Suppressor macrophage treated with lipopolysaccharide for 1 hour (primary cell): ENCODE measurements at regions not wholly inside any gene's neighbourhood (a gene's known extent, or its start where the extent isn't known, plus 50 kb on each side); places are given as distances from the start of the nearest gene placed in this dataset.
"Not testable (repeated sequence)": the region's sequence is repeated elsewhere in the genome, so short reads cannot be mapped to it uniquely, and the experiment has no call there.

Experiments used
- DNase-seq, 3 donors: peaks; one replicate each; pipeline ENCODE4 v3.0.0-alpha.2; 2020 to 2022

DNA sequence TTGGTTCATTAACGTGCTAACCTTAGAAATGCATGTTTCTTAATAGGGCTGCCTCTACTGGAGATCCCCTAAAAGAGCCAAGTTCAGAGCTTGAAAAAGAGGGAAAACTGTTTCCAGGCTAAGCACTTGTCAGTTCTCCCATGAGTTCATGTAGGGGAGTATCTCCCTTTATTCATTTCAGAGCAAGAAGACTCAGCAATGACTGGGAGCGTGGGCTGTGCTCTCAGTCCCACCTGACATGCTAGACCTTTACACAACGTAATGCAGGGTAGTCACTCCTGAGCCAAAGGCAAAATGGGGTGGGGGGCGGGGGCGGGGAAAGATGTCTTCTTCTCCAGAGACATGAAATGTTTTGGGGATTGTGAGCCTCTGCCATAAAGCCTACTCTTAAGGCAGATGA lies 420.1 kb upstream of the MCTP2 start:
- no peak for DNase-seq

DNA sequence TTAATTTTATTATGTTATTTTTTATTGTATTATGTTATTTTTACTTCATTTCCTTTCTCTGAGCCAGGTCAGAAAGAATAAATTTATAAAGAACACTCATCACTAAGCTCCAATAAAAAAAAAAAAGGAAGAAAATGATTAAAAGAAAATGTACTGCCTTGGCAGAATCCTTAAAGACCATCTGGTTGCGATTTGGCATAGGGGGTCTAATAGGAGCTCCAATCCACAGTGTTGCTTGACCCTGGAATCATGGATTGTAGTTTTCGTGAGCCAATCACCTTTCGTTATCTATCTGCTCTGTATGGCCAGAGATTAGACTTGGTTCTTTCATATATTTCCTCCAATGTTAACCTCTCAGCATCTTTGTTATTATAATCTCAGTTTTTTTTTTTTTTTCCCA lies 421.8 kb upstream of the MCTP2 start:
- no peak for DNase-seq

DNA sequence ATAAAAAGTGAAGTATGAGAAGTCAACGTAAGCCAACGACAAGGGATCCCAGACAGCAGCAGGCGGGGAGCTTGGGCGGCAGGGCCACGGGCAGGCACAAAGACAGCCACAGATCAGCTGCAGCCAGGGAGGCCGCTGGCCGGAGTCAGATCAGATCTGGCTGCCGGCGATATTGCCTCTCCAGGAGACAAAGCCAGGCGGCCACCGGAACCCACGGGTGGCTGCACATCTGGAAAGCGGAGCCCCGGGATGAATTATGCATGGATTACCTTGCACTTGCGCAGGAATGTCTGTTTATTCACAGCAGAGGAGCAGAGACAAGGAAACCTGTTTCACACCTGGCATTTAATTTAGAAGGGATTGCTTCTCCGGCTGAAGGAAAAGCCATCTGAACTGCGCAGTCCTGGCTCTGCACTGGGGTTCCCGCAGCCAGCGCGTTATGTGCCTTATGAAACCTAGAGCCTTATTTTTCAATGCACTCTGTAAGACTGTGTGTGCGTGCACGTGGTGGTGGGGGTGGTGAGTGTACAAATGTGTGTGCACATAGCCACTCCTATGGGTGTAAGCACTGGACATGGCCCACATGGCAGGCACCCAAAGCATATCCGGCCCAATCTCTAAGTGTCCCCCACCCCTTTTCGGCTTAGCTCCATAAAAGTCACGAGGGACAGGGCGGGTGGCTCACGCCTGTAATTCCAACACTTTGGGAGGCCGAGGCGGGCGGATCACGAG lies 427.8 kb upstream of the MCTP2 start:
- DNase-seq = no peak

DNA sequence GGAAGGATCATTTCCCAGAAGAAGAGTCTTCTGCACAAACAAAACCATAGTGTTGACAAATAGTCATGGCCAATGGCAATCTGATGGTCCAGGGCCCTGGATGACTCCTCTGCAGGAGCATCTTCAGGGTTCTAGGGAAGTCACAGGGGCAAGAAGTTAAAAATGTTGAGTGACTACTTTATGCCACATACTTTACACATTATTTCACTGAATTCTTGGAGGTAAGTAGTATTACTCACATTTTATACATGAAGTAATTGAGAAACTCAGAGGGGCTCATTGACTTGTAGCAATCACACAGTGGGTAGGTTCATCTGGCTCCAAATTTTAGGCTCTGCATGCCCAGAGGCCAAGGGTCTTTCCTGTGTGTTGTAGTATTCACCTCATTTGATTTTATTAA lies 430.2 kb upstream of the MCTP2 start:
- no peak for DNase-seq

DNA sequence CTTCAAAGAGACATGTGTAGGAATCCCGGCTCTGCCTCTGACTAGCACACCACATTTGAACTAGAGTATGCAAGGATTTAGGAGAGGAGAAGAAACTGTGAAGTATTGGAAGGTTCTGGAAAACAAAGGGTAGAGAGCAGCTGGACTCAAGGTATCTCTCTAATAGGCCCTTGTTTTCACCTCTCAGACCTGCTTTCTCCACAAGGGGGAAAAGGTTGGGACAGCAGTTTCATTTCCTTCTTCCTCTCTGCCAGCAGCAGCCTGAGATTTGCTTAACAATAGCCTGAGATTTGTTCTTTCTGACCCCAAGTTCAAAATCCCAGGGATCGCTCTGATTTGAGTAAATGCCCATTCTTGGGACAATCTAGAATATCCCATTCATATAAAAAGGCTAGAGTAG lies 430.6 kb upstream of the MCTP2 start:
- DNase-seq = peak in 2 of 3 donors; percentile 1 to 4

DNA sequence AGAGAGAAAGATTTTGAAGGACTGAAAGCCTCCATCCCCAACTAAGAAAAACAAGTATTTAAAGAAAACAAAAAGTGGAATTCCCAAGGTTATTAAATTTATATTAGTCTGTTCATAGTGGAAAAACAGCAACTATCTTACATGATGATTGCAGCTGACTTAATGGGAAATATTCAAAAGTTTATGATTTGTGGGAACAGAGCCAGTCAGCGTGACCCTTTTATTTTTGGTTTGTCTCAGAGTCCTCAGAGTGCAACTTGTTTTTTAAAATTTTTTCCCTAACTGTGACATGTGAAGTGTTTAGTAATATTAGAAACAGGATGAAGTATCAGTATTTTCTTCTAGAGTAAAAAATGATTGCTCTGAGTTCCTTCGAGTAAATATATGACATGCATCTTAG lies 441.9 kb upstream of the MCTP2 start:
- DNase-seq = no peak

DNA sequence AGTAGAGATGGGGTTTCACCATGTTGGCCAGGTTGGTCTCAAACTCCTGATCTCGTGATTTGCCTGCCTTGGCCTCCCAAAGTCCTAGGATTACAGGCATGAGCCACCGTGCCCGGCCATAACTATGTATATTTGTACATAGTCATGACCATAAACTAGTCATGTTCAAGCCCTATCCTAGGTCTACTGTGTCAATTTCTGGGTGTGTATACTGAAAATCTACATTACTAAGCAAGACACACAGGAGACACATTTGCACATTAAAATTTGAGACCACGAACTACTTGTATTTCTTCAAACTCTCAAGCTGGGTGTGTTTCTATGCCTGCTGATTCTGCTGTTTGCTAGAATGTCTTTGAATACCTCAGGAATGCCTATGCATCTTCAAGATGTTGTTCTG lies 451.3 kb upstream of the MCTP2 start:
- DNase-seq = no peak

DNA sequence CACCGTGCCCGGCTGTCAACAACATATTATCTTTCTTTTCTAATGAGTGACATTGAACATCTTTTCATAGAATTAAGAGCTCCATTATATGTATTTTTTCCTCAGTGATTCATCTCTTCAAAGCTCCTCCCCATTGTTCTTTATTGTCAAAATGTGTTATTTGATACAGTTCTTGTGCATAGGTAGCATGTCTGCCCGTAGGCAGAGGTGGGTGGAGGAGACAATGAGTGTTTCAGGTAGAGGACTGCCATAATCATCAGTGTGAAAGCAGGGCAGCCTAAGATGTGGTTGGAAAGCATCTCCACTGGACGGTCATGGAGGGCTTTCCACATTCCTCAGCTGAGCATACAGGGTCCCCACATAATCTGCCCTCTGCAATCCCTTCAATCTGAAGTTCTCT lies 452.0 kb upstream of the MCTP2 start:
- DNase-seq = no peak

DNA sequence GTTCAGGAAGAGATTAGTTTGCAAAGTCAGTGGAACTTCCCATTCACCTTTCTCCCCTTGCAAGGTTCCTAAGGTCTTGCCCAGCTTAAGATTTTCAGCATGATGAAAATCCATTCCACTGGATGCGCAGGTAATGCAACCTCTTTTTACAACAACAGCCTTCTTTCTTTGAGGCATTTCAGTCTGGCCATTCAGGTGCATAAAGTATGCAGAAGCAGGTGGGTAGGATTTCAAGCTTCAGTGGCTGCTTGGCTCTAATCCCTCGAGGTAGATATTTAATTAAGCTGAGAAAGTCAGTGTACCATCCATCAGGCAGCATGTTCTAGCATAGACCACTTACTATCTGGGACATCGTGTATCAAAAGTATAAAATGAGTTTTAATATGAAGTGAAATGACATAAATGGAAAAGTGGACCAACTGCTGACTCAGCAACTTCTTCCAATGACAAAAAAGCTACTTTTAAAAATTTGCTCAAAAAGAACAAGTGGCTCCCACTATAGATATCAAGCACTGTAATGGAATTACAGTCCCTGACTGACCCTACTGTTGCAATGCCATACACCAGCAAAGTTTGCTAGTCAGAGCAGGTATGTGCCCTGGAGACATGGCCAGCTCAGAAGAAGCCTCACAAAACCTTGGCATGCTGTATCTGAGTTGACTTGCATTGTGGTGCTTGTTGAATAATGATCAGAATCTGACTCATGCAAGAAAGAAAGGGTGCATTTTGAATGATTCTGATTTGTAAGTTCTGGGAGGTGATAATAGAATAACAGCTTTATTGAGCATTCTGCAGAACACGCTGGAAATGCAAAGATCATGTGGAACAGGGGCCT lies 459.9 kb upstream of the MCTP2 start:
- DNase-seq = no peak

DNA sequence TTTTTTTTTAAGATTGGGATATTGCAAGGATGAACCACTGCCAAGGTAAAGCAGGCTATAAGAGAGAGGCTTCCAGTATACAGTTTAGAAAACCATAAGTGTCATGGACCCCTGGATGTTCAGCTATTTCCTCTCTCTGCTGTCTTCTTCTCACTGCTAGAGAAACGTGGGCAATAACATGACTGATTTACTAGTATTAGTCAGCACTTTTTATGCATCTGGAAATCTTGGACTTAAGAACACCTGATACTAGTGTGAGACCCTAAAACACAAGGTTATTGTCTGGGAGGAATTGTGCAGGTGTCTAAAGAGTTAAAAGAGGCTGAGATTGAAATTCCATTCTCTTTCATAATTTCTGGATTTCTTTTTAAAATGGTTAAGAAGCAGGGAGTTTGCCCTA lies 460.6 kb upstream of the MCTP2 start:
- DNase-seq = no peak

DNA sequence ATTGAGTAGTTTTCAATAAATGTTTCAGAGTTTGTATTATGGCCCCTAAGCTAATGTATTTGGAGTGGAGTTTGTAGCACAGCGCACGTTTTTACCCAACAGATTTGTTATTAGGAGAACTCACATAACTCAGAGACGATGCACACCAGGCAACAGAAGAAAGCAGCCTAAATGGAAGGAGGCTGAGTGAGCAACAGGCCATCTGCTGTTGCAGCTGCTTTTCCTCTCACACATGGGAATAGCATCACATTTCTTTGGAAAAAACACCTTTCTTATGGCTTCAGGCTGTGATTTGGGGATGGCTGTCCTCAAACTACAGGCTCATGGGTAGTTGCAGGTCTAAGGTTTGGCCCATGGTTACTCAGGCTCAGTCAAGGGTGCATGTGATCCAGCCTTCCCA lies 469.3 kb upstream of the MCTP2 start:
- no peak for DNase-seq

DNA sequence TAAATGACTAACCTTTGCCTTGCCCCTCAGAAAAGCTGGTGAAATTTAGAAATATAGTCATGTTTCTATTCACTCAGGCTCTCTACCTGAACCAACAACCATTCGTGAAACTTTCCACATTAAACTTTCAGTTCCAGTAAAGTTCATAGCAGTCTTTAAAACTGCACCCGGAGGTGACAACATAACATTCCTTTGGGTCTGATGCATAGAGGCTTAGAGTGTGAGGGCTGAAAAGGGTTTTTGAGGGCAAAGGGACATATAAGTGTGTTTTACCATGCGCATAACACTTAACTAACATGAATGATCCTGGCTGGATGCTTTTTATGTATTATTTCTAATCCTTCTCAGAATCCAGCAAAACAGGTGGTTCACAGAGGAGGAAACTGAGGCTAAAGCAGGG lies 471.7 kb upstream of the MCTP2 start:
- no peak for DNase-seq

DNA sequence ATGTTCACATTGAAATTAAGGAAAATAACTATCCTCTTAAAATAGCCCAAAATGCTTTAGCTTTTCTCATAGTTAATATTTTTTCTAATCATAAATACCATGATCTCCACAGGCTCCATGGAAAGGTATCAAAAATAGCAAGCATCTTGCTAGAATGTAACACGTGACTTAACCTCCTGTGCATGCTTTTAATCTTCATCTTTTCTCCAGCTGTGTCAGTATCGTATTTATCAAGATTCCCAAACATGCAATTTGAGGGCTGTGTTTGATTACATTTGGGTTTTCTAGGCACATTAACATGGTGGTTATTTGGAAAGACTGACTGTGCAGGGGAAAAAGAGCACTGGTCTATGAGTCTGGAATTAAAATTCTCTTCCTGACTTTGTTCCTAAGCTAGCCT lies 472.5 kb upstream of the MCTP2 start:
- DNase-seq = no peak

DNA sequence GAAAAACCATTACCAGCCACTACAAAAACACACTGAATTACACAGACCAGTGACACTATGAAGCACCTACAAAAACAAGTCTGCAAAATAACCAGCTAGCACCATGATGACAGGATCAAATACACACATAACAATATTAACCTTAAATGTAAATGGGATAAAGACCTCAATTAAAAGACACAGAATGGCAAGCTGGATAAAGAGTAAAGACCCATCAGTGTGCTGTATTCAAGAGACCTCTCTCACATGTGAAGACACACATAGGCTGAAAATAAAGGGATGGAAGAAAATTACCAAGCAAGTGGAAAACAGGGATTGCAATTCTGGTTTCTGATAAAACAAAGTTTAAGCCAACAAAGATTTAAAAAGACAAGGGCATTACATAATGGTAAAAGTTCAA lies 482.7 kb upstream of the MCTP2 start:
- no peak for DNase-seq

DNA sequence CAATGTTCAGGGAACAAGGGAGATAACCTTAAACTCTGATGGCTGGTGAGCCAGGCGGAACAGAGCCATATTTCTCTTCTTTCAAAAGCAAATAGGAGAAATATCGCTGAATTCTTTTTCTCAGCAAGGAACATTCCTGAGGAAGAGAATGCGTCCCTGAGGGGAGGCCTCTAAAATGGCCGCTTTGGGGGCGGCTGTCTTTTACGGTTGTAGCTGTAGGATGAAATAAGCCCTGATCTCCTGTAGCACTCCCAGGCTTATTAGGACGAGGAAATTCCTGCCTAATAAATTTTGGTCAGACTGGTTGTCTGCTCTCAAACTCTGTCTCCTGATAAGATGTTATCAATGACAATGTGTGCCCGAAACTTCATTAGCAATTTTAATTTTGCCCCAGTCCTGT lies 496.4 kb upstream of the MCTP2 start:
- not testable (repeated sequence) for DNase-seq

DNA sequence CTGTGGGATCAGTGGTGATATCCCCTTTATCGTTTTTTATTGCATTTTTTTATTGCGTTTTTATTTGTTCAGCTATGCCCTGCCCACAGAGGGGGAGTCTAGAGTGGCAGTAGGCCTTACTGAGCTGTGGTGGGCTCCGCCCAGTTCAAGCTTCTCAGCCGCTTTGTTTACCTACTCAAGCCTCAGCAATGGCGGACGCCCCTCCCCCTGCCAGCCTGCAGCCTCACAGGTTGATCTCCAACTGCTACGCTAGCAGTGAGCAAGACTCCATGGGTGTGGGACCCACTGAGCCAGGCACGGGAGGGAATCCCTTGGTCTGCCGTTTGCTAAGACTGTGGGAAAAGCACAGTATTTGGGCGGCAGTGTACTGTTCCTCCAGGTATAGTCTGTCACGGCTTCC lies 500.6 kb upstream of the MCTP2 start:
- no peak for DNase-seq

DNA sequence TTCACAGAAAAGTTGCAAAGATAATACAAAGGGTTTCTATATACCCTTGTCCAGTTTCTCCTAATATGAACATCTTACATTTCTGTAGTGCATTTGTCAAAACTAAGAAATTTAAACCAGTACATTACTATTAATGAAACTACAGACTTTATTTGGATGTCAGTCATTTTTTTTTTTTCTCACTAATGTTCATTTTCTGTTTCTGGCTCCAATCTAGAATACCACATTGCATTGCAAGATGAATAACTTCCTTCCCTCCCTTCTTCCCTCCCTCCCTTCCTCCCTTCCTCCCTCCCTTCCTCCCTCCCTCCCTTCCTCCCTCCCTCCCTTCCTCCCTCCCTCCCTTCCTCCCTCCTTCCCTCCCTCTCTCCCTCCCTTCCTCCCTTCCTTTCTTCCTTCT lies 509.2 kb upstream of the MCTP2 start:
- DNase-seq = no peak

DNA sequence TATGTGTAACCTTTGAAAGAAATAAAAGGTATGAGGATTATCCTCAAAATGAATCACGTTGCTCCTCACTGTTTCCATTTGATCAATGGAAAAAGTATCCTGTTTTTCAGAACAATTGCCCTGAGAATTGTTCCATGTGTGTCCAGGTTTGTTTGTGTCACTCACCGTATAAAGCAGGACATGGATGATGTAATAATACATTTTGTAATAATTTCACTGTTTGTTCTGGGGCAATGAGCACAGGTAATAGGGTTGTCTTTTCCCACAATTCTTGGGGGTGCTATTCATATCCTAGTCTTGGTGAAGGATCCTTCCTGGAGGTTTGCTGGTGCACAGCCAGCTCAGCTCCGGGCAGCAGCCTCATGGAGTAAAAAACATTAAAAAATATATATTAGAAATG lies 510.8 kb upstream of the MCTP2 start:
- no peak for DNase-seq

DNA sequence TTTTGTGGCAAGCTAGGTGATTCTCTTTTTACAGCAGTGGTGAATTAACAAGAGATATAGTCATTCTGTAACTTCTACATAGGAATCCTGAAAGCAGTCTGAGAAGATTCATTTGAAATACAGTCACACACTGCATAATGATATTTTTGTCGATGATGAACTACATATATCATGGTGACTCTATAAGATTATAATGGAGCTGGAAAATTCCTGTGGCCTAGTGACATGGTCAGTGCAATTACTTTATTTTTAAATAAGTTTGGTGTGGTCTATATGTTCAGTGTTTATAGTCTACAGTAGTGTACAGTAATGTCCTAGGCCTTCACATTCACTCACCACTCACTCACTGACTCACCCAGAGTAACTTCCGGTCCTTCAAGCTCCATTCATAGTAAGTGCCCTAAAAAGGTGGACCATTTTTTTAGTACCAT lies 511.4 kb upstream of the MCTP2 start:
- DNase-seq = no peak

DNA sequence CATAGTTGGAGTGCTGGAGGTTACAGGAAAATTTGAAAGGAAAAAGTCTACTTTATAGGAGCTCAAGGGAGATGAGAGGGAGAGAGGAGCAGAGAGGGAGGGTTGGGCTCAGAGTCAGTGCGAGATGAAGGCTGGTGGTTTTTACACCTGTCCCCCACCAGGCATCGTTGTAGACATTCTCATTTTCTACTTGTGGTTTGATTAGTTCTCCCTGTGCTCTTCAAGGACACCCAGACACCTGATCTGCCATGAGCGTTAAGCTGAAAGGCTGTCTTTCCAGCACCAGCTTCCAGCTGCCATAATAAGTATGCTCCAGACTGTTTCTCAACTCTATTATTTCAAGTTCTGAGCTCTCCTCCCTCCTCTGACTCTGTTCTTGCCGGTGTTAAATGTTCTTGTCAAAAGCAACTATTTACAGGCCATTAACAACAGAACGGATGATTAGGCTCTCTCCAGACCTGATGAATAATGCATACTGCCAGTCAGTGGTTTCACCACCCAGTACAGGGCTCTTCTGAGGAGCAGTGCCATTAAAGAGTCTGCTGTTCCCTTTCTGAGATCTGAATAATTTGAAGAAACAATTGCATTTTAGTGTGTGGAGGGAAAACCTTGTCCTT lies 514.6 kb upstream of the MCTP2 start:
- DNase-seq = no peak

DNA sequence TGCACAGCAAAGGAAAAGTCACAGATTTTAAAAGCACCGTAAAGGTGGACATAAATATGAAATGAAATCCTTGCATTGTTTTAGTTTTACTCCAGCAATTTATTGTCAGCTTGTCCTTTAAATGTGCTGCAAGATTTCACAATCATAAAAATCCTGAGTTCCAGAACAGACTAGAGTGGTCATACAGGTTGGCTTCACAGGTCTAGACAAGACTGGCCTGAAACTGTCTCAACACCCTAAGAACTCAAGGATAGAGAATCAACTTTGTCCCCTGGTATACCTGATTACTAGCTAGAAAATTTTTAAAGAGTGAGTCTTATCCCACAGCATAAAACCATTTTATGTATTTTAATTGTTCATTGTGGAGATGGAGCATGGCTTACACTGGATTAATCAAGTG lies 521.7 kb upstream of the MCTP2 start:
- no peak for DNase-seq

DNA sequence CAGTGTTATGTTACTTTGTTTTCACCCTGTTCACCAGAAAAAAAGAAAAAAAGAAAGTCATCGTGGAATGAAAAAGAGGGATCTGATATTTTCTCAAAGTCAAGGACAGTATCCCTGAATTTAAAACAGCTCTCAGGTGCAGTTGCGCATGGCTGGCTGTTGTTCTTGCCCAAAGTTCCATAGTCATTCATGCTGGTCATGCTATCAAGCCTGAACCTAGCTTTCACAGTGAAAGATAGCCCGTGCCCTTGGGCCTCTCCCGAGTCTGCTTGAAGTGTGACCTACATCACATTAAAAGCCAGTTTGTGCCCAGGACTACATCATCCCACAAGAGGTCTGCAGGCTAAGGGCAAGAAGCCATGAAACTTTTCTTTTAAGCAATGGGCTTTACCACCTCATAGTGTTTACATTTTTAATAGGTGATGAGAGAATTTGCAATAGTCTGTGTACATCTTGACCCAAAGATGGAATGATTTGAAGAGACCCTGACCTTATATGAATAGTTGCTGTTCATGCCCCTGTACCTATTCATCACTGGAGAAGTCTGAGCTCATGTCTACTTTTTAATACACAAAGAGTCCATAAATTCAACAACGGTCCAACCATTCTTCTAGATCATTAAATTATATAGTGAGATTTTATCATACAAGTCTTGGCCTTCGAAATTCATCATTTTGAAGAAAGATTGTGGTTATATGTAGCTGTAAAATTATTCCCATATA lies 522.5 kb upstream of the MCTP2 start:
- no peak for DNase-seq

DNA sequence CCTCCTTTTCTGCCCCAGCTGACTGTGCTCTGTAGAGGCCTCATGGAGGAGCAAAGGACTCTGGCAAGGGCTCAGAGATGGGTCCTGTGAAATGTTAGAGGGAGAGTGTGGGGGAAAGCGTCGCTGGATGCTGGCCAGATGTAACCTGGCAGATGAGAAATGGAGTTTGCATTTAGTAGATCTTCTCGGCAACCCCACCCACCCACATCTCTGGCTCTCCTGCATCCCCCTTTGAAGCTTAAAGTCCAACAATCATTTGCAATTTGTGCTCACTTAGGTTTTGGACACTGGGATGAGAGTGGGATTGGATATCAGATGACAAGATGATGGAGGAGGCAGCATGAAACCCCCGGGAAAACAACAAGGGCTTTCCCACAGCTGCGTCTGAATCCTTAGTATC lies 523.6 kb upstream of the MCTP2 start:
- DNase-seq = no peak
